ENCODE measurements at regions not wholly inside any gene's neighbourhood (a gene's known extent, or its start where the extent isn't known, plus 50 kb on each side); places are given as distances from the start of the nearest gene placed in this dataset.

GRCh38 chr3:197431346-197431910 lies 124.3 kb downstream of the BDH1 start:
- FAIRE-seq (no peak), DNase-seq (ENCODE audit: insufficient read length, low spot score) (no peak)
- TF ChIP-seq PAX5 (IDR thresholded peaks at IDR 0.05; ENCODE audit: insufficient read depth, low read length, severe bottlenecking), result no peak
- TF ChIP-seq POU2F2 (IDR thresholded peaks at IDR 0.05; ENCODE audit: low read depth, low read length), result no peak
- no peak for TF ChIP-seq SPI1 (IDR thresholded peaks at IDR 0.05; ENCODE audit: low read depth, low read length)
- TF ChIP-seq POLR2AphosphoS5 (IDR thresholded peaks at IDR 0.05; ENCODE audit: low read depth, low read length), result no peak
- TF ChIP-seq POLR2A (IDR thresholded peaks at IDR 0.05; ENCODE audit: low read depth, low read length), result no peak
- TF ChIP-seq TAF1 (IDR thresholded peaks at IDR 0.05; ENCODE audit: low read depth, low read length), result no peak

GRCh38 chr3:197430934-197431333 lies 124.8 kb downstream of the BDH1 start:
- FAIRE-seq, result no peak
- DNase-seq (ENCODE audit: insufficient read length, low spot score), result no peak
- no peak for TF ChIP-seq POLR2A (IDR thresholded peaks at IDR 0.05; ENCODE audit: low read depth, low read length)
- TF ChIP-seq POLR2AphosphoS5 (IDR thresholded peaks at IDR 0.05; ENCODE audit: low read depth, low read length), result no peak
- TF ChIP-seq PAX5 (IDR thresholded peaks at IDR 0.05; ENCODE audit: insufficient read depth, low read length, severe bottlenecking), result no peak
- no peak for TF ChIP-seq TAF1 (IDR thresholded peaks at IDR 0.05; ENCODE audit: low read depth, low read length)
- TF ChIP-seq SPI1 (IDR thresholded peaks at IDR 0.05; ENCODE audit: low read depth, low read length), result no peak
- TF ChIP-seq POU2F2 (IDR thresholded peaks at IDR 0.05; ENCODE audit: low read depth, low read length), result no peak

DNA sequence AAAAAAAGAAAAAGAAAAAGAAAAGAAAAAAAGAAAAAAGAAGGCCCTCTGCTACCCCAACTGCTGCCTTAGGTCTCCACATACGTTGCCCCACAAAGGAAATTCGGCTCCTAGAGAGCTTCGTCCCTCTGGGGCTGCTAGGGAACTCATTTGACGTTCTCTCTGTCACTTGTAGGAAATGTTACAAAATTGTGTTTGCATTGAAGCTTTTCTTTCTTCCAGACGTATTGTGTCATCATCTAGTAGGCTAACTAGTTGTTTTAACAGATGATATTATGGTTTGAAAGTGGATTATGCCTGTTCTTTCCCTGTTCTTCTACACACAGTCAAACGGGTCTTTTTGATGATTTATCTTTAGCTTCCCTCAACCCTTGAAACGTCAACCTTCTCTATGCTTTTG lies 125.3 kb downstream of the BDH1 start:
- FAIRE-seq, result no peak
- DNase-seq (ENCODE audit: insufficient read length, low spot score), result no peak

GRCh38 chr3:197428952-197429351 lies 126.8 kb downstream of the BDH1 start:
- DNase-seq (ENCODE audit: insufficient read length, low spot score) (no peak), FAIRE-seq (no peak)
- no peak for TF ChIP-seq POLR2AphosphoS5 (IDR thresholded peaks at IDR 0.05; ENCODE audit: low read depth, low read length)
- TF ChIP-seq PAX5 (IDR thresholded peaks at IDR 0.05; ENCODE audit: insufficient read depth, low read length, severe bottlenecking), result no peak
- TF ChIP-seq POLR2A (IDR thresholded peaks at IDR 0.05; ENCODE audit: low read depth, low read length), result no peak
- no peak for TF ChIP-seq POU2F2 (IDR thresholded peaks at IDR 0.05; ENCODE audit: low read depth, low read length)
- TF ChIP-seq TAF1 (IDR thresholded peaks at IDR 0.05; ENCODE audit: low read depth, low read length), result no peak

More for the DNA sequence above, 125.3 kb downstream of the BDH1 start:
- no peak for TF ChIP-seq SPI1 (IDR thresholded peaks at IDR 0.05; ENCODE audit: low read depth, low read length)
- no peak for TF ChIP-seq POLR2A (IDR thresholded peaks at IDR 0.05; ENCODE audit: low read depth, low read length)
- TF ChIP-seq POU2F2 (IDR thresholded peaks at IDR 0.05; ENCODE audit: low read depth, low read length), result no peak
- TF ChIP-seq PAX5 (IDR thresholded peaks at IDR 0.05; ENCODE audit: insufficient read depth, low read length, severe bottlenecking), result no peak

DNA sequence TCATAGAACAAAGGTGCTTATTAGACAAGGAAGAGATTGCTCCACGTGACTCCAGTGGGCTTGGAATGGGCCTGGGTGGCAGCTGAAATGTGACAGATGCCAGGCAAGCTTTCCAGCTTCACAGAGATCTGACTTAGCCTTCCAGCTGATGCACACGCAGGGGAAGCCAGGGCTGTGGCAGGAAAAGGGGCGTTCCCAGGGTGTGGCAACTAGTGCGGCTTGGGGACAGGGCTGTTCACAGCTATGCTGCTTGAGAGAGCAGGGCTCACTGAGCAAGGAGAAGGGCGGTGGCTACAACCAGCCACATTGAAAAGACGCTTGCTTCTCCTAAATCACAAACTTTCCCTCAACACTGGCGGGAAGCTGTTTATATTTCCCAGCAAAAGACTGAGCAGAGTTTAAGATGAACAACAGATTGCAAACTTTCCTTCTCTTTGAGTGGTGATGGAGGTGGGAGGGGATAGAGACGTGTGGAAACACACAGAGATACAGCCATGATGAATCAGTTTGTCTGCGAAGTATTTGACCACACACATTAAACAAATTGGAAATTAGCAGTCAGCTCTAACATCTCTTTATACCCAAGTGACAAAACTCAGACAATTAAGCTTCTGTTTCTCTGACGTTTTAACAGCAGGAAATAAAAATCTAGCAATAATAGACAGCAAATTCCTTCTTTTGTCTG lies 127.5 kb downstream of the BDH1 start:
- DNase-seq (ENCODE audit: insufficient read length, low spot score) (no peak), FAIRE-seq (no peak)
- no peak for TF ChIP-seq POLR2AphosphoS5 (IDR thresholded peaks at IDR 0.05; ENCODE audit: low read depth, low read length)
- TF ChIP-seq POU2F2 (IDR thresholded peaks at IDR 0.05; ENCODE audit: low read depth, low read length), result no peak
- TF ChIP-seq TAF1 (IDR thresholded peaks at IDR 0.05; ENCODE audit: low read depth, low read length), result no peak
- no peak for TF ChIP-seq SPI1 (IDR thresholded peaks at IDR 0.05; ENCODE audit: low read depth, low read length)
- TF ChIP-seq POLR2A (IDR thresholded peaks at IDR 0.05; ENCODE audit: low read depth, low read length), result no peak
- TF ChIP-seq PAX5 (IDR thresholded peaks at IDR 0.05; ENCODE audit: insufficient read depth, low read length, severe bottlenecking), result no peak

DNA sequence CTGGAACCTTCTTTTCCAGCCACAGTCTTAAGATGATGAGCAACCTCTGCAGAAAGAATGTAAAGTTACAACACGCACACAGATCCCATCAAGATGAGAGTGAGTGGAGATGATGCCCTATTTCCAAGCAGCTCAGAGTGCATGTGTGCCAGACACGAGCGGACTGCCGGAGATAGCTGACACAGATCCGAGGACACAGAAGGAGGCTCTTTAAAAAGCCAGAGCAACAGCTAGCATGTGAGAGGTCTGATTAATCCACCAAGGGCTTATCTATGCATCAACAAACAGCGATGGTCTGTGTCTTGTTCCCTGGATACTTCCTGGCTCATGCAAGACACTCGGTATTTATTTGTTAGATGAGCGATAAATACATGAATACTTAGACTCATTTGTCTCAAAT lies 128.6 kb upstream of the DLG1 start:
- TF ChIP-seq POU2F2 (IDR thresholded peaks at IDR 0.05; ENCODE audit: low read depth, low read length) (no peak), TAF1 (IDR thresholded peaks at IDR 0.05; ENCODE audit: low read depth, low read length) (no peak), POLR2AphosphoS5 (IDR thresholded peaks at IDR 0.05; ENCODE audit: low read depth, low read length) (no peak)
- no peak for FAIRE-seq
- DNase-seq (ENCODE audit: insufficient read length, low spot score), result no peak

GRCh38 chr3:197426121-197426566 lies 127.7 kb upstream of the DLG1 start:
- DNase-seq (ENCODE audit: insufficient read length, low spot score) (no peak), FAIRE-seq (no peak)
- TF ChIP-seq SPI1 (IDR thresholded peaks at IDR 0.05; ENCODE audit: low read depth, low read length) (no peak), POU2F2 (IDR thresholded peaks at IDR 0.05; ENCODE audit: low read depth, low read length) (no peak), POLR2A (IDR thresholded peaks at IDR 0.05; ENCODE audit: low read depth, low read length) (no peak), POLR2AphosphoS5 (IDR thresholded peaks at IDR 0.05; ENCODE audit: low read depth, low read length) (no peak), TAF1 (IDR thresholded peaks at IDR 0.05; ENCODE audit: low read depth, low read length) (no peak), PAX5 (IDR thresholded peaks at IDR 0.05; ENCODE audit: insufficient read depth, low read length, severe bottlenecking) (no peak)

DNA sequence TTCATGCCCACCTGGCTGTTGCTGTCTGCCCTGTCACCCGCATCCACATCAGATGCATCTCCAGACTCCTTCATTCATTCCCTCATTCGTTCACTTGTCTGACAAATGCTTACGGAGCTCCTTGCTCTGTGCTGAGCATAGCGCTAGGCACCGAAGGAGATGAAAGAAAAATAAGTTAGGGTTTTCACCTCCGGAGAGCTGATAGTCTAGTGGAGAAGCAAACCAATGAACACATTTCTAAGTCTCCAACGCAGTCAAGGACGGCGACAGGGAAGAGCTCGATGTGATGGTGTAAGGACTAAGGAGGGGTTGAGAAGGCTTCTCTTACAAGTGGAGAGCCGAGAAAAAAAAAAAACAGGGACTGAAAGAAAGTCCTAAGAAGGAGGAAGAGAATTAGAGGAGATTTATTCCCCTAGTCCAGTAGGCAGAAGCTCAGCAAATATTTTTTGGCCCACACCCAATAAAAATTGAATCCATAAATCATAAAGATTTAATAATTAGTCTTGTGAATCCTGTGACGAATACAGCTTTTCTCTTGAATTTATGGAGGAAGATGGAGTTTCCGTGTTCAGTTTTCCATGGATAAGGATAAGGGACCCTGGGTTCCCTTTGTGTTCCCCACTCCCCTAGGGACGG lies 127.2 kb upstream of the DLG1 start:
- no peak for DNase-seq (ENCODE audit: insufficient read length, low spot score)
- no peak for FAIRE-seq
- no peak for TF ChIP-seq POU2F2 (IDR thresholded peaks at IDR 0.05; ENCODE audit: low read depth, low read length)
- no peak for TF ChIP-seq SPI1 (IDR thresholded peaks at IDR 0.05; ENCODE audit: low read depth, low read length)
- TF ChIP-seq POLR2AphosphoS5 (IDR thresholded peaks at IDR 0.05; ENCODE audit: low read depth, low read length), result no peak
- no peak for TF ChIP-seq POLR2A (IDR thresholded peaks at IDR 0.05; ENCODE audit: low read depth, low read length)
- TF ChIP-seq PAX5 (IDR thresholded peaks at IDR 0.05; ENCODE audit: insufficient read depth, low read length, severe bottlenecking), result no peak
- no peak for TF ChIP-seq TAF1 (IDR thresholded peaks at IDR 0.05; ENCODE audit: low read depth, low read length)

DNA sequence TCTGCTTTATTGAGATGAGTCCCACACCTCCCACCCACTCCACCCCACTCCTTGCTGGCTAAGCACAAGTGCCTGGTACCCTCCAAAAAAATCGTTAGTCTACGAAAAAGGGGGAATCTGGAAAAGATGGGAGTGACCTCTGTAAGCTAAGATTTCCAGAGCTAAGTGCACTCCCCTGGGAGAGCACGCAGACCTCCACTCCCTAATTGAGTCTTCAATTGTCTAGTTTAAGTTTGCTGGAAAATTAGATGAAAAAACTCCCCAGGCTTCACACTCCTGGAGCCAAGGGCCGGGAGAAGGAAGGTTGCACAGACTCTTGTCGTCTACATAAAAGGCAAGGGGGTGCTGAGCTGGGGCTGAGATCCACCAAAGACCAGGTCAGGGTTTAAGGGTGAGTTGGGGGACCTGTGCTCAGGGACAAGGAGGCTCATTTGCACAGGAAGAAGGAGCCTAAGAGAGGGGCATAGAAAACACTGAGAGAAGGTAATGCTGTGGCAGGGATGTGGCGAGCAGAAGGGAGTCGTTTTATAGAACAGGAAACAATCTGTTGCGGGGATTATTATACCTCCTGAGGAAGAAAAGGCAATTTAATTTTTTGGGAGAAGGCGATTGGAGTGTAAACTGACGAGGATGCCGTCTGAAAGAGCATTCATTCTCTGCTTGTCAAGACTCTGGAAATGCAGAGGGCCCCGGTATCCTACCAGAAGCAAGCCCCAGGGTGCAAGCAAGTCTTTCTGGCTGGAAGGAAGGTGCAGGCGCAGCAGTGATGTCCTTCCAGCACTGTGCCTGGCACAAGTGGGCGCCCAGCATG lies 126.5 kb upstream of the DLG1 start:
- no peak for FAIRE-seq
- no peak for DNase-seq (ENCODE audit: insufficient read length, low spot score)
- TF ChIP-seq SPI1 (IDR thresholded peaks at IDR 0.05; ENCODE audit: low read depth, low read length) (no peak), POU2F2 (IDR thresholded peaks at IDR 0.05; ENCODE audit: low read depth, low read length) (no peak), POLR2A (IDR thresholded peaks at IDR 0.05; ENCODE audit: low read depth, low read length) (no peak), POLR2AphosphoS5 (IDR thresholded peaks at IDR 0.05; ENCODE audit: low read depth, low read length) (no peak), PAX5 (IDR thresholded peaks at IDR 0.05; ENCODE audit: insufficient read depth, low read length, severe bottlenecking) (no peak), TAF1 (IDR thresholded peaks at IDR 0.05; ENCODE audit: low read depth, low read length) (no peak)
